ENCODE measurements at regions not wholly inside any gene's neighbourhood (a gene's known extent, or its start where the extent isn't known, plus 50 kb on each side); places are given as distances from the start of the nearest gene placed in this dataset.

DNA sequence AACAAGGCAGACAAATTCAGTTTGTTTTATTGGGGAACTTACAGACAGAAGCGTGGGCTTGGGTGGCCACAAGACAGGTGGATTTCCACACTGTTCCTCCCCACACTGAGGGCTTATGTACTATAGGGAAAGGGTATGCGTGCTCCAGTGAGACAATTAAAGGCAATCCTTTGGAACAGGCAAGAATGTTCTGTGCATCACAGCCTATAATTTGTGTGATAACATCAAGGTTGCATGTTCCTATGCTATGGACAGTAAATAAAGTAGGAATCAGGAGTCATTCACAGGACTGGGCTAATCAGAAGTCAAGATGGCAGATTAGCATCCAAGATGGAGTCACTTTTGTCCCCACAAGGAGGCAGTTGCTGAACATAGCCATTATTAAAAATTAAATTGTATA, 84.6 kb upstream of the TRIM2 start:
- TF ChIP-seq, protein P1, sequence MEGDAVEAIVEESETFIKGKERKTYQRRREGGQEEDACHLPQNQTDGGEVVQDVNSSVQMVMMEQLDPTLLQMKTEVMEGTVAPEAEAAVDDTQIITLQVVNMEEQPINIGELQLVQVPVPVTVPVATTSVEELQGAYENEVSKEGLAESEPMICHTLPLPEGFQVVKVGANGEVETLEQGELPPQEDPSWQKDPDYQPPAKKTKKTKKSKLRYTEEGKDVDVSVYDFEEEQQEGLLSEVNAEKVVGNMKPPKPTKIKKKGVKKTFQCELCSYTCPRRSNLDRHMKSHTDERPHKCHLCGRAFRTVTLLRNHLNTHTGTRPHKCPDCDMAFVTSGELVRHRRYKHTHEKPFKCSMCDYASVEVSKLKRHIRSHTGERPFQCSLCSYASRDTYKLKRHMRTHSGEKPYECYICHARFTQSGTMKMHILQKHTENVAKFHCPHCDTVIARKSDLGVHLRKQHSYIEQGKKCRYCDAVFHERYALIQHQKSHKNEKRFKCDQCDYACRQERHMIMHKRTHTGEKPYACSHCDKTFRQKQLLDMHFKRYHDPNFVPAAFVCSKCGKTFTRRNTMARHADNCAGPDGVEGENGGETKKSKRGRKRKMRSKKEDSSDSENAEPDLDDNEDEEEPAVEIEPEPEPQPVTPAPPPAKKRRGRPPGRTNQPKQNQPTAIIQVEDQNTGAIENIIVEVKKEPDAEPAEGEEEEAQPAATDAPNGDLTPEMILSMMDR (IDR thresholded peaks at IDR 0.05; ENCODE audit: low read depth, low read length): no peak
- no peak for DNase-seq (ENCODE audit: extremely low read depth, low read depth)

DNA sequence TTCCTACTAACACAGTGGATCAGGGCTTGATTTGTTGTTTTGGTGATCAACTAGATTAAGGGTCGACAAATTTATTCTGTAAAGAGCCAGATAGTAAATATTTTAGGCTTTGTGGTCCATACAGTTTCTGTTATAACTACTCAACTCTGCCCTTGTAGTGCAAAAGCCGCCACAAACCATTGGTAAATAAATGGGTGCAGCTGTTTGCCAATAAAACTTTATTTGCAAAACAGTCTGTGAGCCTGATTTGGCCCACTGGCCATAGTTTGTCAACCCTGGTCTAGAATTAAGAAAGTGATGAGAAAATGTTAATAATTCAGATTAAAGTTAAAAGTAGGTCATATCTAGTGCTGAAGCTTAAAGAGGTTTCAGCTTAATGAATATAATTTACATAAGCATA, 84.0 kb upstream of the TRIM2 start:
- TF ChIP-seq, protein P1 (IDR thresholded peaks at IDR 0.05; ENCODE audit: low read depth, low read length): no peak
- DNase-seq (ENCODE audit: extremely low read depth, low read depth): no peak

DNA sequence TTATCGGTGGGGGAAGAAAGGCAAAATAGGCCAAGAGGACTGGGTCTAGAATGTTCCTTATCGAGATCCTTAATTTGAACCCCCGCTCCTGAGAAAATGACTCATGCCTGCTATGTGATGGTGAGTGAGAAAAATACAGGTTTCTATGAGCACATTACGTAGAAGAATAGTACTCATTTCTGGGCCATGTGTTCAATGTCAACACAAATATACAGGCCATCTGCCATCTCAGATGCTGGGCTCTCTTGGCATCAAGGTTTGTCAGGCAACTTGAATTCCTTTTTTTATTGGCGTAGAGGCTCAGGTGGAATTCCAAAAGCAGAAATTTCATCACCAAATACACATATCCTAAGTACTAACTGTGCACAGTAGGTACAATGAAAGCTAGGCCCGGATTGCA, 81.4 kb upstream of the TRIM2 start:
- DNase-seq (ENCODE audit: extremely low read depth, low read depth): no peak
- TF ChIP-seq, protein P1 (IDR thresholded peaks at IDR 0.05; ENCODE audit: low read depth, low read length): no peak

DNA sequence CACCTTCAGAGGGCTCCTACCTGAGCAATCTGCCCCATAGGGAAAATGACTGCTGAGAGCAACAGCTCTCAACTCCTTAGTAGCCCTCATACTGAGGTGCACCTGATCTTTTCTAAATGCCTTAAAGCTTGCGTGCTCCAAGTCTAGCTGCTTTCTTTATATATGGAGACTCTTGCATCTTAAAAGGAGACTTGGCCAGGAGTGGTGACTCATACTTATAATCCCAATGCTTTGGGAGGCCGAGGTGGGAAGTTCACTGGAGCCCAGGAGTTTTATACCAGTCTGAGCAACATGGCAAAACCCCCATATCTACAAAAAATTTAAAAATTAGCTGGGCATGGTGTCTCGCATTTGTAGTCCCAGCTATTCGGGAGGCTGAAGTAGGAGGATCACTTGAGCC, 78.1 kb upstream of the TRIM2 start:
- DNase-seq (ENCODE audit: extremely low read depth, low read depth): no peak
- TF ChIP-seq, protein P1 (IDR thresholded peaks at IDR 0.05; ENCODE audit: low read depth, low read length): no peak

DNA sequence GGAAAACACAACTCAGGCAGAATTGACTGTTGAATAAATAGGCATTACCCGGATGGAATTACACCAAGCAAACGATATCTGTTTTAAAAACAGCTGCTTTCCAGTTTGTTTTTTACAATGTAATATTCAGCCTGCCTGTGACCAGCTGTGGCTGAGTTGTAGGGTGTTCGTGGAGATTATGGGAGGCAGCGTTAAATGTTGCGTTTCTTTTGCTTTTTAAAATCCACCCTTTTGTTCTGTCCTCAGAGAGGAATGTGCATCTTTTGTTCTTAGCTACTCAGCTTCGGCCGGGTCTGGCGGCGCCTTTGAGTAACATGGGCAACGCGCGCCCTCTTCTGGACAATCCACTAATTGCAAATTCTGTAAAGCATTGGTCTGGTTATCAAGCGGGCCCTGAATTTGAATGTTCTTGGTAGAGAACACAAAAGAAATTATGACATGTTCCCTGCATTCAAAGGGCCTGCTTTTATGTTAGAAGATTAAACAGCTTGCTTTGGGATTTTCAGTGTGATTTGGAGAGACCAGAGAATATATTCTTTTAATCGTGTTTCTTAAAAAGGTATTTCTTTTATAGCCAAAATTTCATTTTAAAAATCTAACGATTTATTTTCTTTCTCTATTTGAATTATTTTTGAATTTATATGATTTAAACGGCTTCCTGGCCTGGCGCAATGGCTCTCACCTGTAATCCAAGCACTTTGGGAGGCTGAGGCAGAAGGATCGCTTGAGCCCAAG, 76.3 kb upstream of the TRIM2 start:
- TF ChIP-seq, protein P1 (IDR thresholded peaks at IDR 0.05; ENCODE audit: low read depth, low read length): peak; percentile 76
- peak; percentile 58 for DNase-seq (ENCODE audit: extremely low read depth, low read depth)

DNA sequence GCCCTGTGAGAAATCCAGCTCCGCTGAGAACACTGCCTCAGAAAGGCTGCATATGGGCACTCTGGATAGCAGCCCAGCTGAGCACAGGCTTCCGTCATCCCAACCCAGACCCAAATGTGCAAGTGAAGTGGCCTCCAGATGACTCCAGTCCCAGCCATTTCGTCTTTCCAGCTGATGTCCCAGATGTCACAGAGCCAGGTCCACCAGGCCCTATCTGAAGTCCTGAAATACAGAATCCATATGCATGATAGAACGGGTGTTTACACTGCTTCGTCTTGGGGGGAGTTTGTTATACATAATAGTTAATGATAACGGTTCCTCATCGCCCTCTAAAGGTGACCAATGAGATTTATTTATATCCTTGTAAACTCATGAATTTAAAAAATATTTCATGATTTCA, 72.6 kb upstream of the TRIM2 start:
- TF ChIP-seq, protein P1 (IDR thresholded peaks at IDR 0.05; ENCODE audit: low read depth, low read length): no peak; the same call in 1 of the 2 replicates
- DNase-seq (ENCODE audit: extremely low read depth, low read depth): no peak

DNA sequence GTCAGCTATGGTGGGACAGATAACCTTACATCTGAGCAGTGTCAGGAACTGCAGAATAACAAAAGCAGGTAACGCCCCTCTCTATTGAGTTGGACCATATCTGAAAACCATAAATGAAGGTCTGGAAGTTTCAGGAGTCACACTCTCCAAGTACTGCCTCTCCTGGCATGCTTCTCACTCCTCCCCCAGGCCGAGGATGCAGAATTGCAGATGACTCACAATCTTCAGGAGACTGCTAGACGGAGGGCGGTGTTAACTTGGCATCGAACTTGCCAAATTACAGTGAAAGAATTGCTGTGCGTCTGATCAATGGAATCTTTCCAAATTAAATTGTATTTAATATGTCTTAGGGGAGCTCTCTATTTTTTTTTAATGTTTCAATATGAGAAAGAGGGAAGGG, 67.1 kb upstream of the TRIM2 start:
- DNase-seq (ENCODE audit: extremely low read depth, low read depth): peak; percentile 57

More for the DNA sequence above, 67.1 kb upstream of the TRIM2 start:
- TF ChIP-seq, protein P1 (IDR thresholded peaks at IDR 0.05; ENCODE audit: low read depth, low read length): no peak
